ENCODE measurements at regions not wholly inside any gene's neighbourhood (a gene's known extent, or its start where the extent isn't known, plus 50 kb on each side); places are given as distances from the start of the nearest gene placed in this dataset.
"Not testable (repeated sequence)": the region's sequence is repeated elsewhere in the genome, so short reads cannot be mapped to it uniquely, and the experiment has no call there.

DNA sequence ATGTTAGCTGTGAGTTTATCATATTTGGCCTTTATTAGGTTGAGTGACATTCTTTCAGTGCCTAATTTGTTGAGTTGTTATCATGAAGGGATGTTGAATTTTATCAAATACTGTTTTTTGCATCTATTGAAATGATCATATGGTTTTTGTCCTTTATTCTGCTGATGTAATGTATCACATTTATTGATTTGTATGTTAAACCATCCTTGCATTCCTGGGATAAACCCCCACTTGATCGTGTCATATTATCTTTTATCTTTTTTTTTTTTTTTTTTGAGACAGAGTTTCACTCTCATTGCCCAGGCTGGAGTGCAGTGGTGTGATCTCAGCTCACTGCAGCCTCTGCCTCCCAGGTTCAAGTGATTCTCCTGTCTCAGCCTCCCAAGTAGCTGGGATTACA is 51.9 kb upstream of the MFGE8 start:
- TF ChIP-seq, protein P1, sequence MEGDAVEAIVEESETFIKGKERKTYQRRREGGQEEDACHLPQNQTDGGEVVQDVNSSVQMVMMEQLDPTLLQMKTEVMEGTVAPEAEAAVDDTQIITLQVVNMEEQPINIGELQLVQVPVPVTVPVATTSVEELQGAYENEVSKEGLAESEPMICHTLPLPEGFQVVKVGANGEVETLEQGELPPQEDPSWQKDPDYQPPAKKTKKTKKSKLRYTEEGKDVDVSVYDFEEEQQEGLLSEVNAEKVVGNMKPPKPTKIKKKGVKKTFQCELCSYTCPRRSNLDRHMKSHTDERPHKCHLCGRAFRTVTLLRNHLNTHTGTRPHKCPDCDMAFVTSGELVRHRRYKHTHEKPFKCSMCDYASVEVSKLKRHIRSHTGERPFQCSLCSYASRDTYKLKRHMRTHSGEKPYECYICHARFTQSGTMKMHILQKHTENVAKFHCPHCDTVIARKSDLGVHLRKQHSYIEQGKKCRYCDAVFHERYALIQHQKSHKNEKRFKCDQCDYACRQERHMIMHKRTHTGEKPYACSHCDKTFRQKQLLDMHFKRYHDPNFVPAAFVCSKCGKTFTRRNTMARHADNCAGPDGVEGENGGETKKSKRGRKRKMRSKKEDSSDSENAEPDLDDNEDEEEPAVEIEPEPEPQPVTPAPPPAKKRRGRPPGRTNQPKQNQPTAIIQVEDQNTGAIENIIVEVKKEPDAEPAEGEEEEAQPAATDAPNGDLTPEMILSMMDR (IDR thresholded peaks at IDR 0.05), result not testable (repeated sequence)
- not testable (repeated sequence) for TF ChIP-seq POLR2A (IDR thresholded peaks at IDR 0.05)

Data from right lobe of liver (tissue), 4 donors.